Calu3 (cell line): ENCODE measurements at regions not wholly inside any gene's neighbourhood (a gene's known extent, or its start where the extent isn't known, plus 50 kb on each side); places are given as distances from the start of the nearest gene placed in this dataset.
"Not testable (repeated sequence)": the region's sequence is repeated elsewhere in the genome, so short reads cannot be mapped to it uniquely, and the experiment has no call there.

Experiments
- BruUV-seq: library from RNA; stranded (reverse); fragments of 400-500 nt; replicated peaks from 2 replicates; lab custom pipeline; 2021; lab: Mats Ljungman, UMichigan
- CTCF ChIA-PET: fragments of 300-600 bp; sonication (Branson Sonifier 250); formaldehyde crosslinking; loops from one replicate; lab custom pipeline; 2022; ENCODE audit warnings: antibody characterized with exemption; lab: Charles Lee
- DNase-seq: peaks from one replicate; pipeline ENCODE4 v3.0.0; 2022
- H3K27ac Mint-ChIP-seq: one replicate; pipeline ENCODE4 v1.8.0; 2022; ENCODE audit warnings: mixed read lengths; ENCODE audit not compliant: unreplicated experiment
- H3K27me3 Mint-ChIP-seq: one replicate; pipeline ENCODE4 v1.8.0; 2022; ENCODE audit warnings: mixed read lengths; ENCODE audit not compliant: unreplicated experiment
- H3K36me3 Mint-ChIP-seq: one replicate; pipeline ENCODE4 v1.8.0; 2022; ENCODE audit warnings: mild to moderate bottlenecking, moderate library complexity, mixed read lengths; ENCODE audit not compliant: insufficient read depth, unreplicated experiment
- H3K4me1 Mint-ChIP-seq: one replicate; pipeline ENCODE4 v1.8.0; 2022; ENCODE audit warnings: mild to moderate bottlenecking, low read depth, mixed read lengths; ENCODE audit not compliant: unreplicated experiment
- H3K4me3 Mint-ChIP-seq: one replicate; pipeline ENCODE4 v1.8.0; 2022; ENCODE audit warnings: mild to moderate bottlenecking, low read depth, moderate library complexity, mixed read lengths; ENCODE audit not compliant: unreplicated experiment
- H3K9me3 Mint-ChIP-seq: one replicate; pipeline ENCODE4 v1.8.0; 2022; ENCODE audit warnings: low read depth, mixed read lengths; ENCODE audit not compliant: unreplicated experiment
- CTCF ChIP-seq: fragments of 200-600 bp; IDR thresholded peaks from one replicate; pipeline ENCODE4 v1.8.0; 2022; ENCODE audit warnings: antibody characterized with exemption; ENCODE audit not compliant: unreplicated experiment
- intact Hi-C: fragments of 100-400 bp; cut with micrococcal nuclease; formaldehyde crosslinking; loops from one replicate; pipeline ENCODE4 v1.10.0; 2022; ENCODE audit not compliant: unreplicated experiment

- TF ChIP-seq CTCF = no peak
- Mint-ChIP-seq H3K4me3 (no peak overlapping the region), H3K4me1 (no peaks in the 10 kb centered on the region), H3K27me3 (peaks cover 13% of the 10 kb centered on the region), H3K9me3 (no peaks in the 10 kb centered on the region), H3K27ac (no peak overlapping the region), H3K36me3 (no peaks in the 10 kb centered on the region)
- DNase-seq = no peak
- BruUV-seq = no TSS peak
- CTCF ChIA-PET = interaction anchor here (0.7 kb wide), 1 partner anchor 509 kb away, joined by 7 read pairs; no protein-coding TSS in a partner anchor
- intact Hi-C loops = no loop called here
Observed at GRCh38 chr6:53424300-53424699, 75.5 kb upstream of the ELOVL5 start.

GRCh38 chr6:53423560-53423959 lies 74.8 kb upstream of the ELOVL5 start:
- H3K4me3 Mint-ChIP-seq, H3K36me3 Mint-ChIP-seq, intact Hi-C loops, DNase-seq, H3K27ac Mint-ChIP-seq, BruUV-seq, H3K9me3 Mint-ChIP-seq, H3K4me1 Mint-ChIP-seq: not testable (repeated sequence)
- CTCF ChIA-PET = interaction anchor here (0.7 kb wide), 1 partner anchor 508 kb away, joined by 7 read pairs; no protein-coding TSS in a partner anchor
- peaks cover 15% of the 10 kb centered on the region for H3K27me3 Mint-ChIP-seq

GRCh38 chr6:53419026-53419425 lies 70.3 kb upstream of the ELOVL5 start:
- BruUV-seq = no TSS peak
- no peak overlapping the region for H3K4me3 Mint-ChIP-seq
- no peak overlapping the region for H3K27ac Mint-ChIP-seq
- DNase-seq = no peak
- peaks cover 15% of the 10 kb centered on the region for H3K27me3 Mint-ChIP-seq
- H3K4me1 Mint-ChIP-seq = no peaks in the 10 kb centered on the region
- H3K9me3 Mint-ChIP-seq = no peaks in the 10 kb centered on the region
- intact Hi-C loops = loop anchor here (10.0 kb wide), 1 partner anchor 124 kb away; no protein-coding TSS in a partner anchor
- H3K36me3 Mint-ChIP-seq = no peaks in the 10 kb centered on the region
- TF ChIP-seq CTCF = no peak
- CTCF ChIA-PET = no interaction called here

- Mint-ChIP-seq H3K9me3 (no peaks in the 10 kb centered on the region), H3K27me3 (peaks cover 15% of the 10 kb centered on the region), H3K4me3 (no peak overlapping the region), H3K36me3 (no peaks in the 10 kb centered on the region), H3K4me1 (no peaks in the 10 kb centered on the region), H3K27ac (no peak overlapping the region)
- TF ChIP-seq CTCF = no peak
- CTCF ChIA-PET = no interaction called here
- intact Hi-C loops = loop anchor here (10.0 kb wide), 1 partner anchor 123 kb away; no protein-coding TSS in a partner anchor
- BruUV-seq = no TSS peak
- no peak for DNase-seq
Observed at GRCh38 chr6:53418288-53418687, 69.5 kb upstream of the ELOVL5 start.

GRCh38 chr6:53417141-53417540 lies 68.4 kb upstream of the ELOVL5 start:
- peaks cover 15% of the 10 kb centered on the region for H3K27me3 Mint-ChIP-seq
- no peak for DNase-seq
- H3K4me3 Mint-ChIP-seq = no peak overlapping the region
- intact Hi-C loops = loop anchor here (10.0 kb wide), 1 partner anchor 122 kb away; no protein-coding TSS in a partner anchor
- CTCF ChIA-PET = no interaction called here
- H3K27ac Mint-ChIP-seq = no peak overlapping the region
- no peaks in the 10 kb centered on the region for H3K4me1 Mint-ChIP-seq
- TF ChIP-seq CTCF = no peak
- no peaks in the 10 kb centered on the region for H3K9me3 Mint-ChIP-seq
- BruUV-seq = no TSS peak
- no peaks in the 10 kb centered on the region for H3K36me3 Mint-ChIP-seq
